IMR-90 (cell line): ENCODE measurements at regions not wholly inside any gene's neighbourhood (a gene's known extent, or its start where the extent isn't known, plus 50 kb on each side); places are given as distances from the start of the nearest gene placed in this dataset.

ENCODE experiments used
- ATAC-seq: fragments of 200-7000 bp; cut with Tn5 transposase; 2 replicates; pipeline ENCODE4 v1.9.1; 2020; ENCODE audit warnings: low read depth, mild to moderate bottlenecking, moderate library complexity
- BruUV-seq: library from RNA; stranded (reverse); fragments of 400-500 nt; replicated peaks from 2 replicates; lab custom pipeline; 2021; lab: Mats Ljungman, UMichigan
- CTCF ChIA-PET: fragments of 300-600 bp; formaldehyde crosslinking; extraction: SDS; loops from one replicate; lab custom pipeline; 2021; ENCODE audit warnings: antibody characterized with exemption; lab: Yijun Ruan, JAX
- POLR2A ChIA-PET: fragments of 300-600 bp; sonication (Branson Sonifier 250); formaldehyde crosslinking; loops from one replicate; lab custom pipeline; 2022; ENCODE audit warnings: antibody characterized with exemption; ENCODE audit not compliant: unreplicated experiment; lab: Charles Lee
- DNase-seq: peaks from one replicate; pipeline ENCODE4 v3.0.0; 2013
- H2AFZ ChIP-seq: replicated peaks from 2 replicates; pipeline ENCODE3; 2013; ENCODE audit warnings: low read length, mild to moderate bottlenecking; ENCODE audit not compliant: poor library complexity
- H2AK5ac ChIP-seq: 2 replicates; pipeline ENCODE4 v1.6.1; 2013; ENCODE audit warnings: low read depth, low read length, inconsistent platforms
- H2AK9ac ChIP-seq: replicated peaks from 2 replicates; pipeline ENCODE3; 2013; ENCODE audit warnings: mild to moderate bottlenecking, low read depth, low read length, moderate library complexity; ENCODE audit not compliant: poor library complexity
- H2BK120ac ChIP-seq: 2 replicates; pipeline ENCODE4 v1.6.1; 2013; ENCODE audit warnings: low read depth, low read length, inconsistent platforms
- H2BK15ac ChIP-seq: 3 replicates; pipeline ENCODE4 v1.6.1; 2013; ENCODE audit warnings: low read depth, low read length, inconsistent platforms
- H2BK20ac ChIP-seq: 2 replicates; pipeline ENCODE4 v1.6.1; 2013; ENCODE audit warnings: low read depth, mild to moderate bottlenecking, inconsistent platforms, low read length, moderate library complexity
- H2BK5ac ChIP-seq: 2 replicates; pipeline ENCODE4 v1.6.1; 2013; ENCODE audit warnings: mild to moderate bottlenecking, low read depth, low read length, inconsistent platforms; ENCODE audit not compliant: poor library complexity, severe bottlenecking
- H3K14ac ChIP-seq: replicated peaks from 2 replicates; pipeline ENCODE4 v1.6.1; 2013; ENCODE audit warnings: low read depth, low read length, inconsistent platforms
- H3K18ac ChIP-seq: 2 replicates; pipeline ENCODE4 v1.6.1; 2013; ENCODE audit warnings: low read depth, low read length, control low read depth
- H3K23ac ChIP-seq: 2 replicates; pipeline ENCODE4 v1.6.1; 2013; ENCODE audit warnings: low read depth, low read length, inconsistent platforms
- H3K27ac ChIP-seq: 2 replicates; pipeline ENCODE4 v1.5.1; 2013; ENCODE audit warnings: mild to moderate bottlenecking, control low read depth, low read length; ENCODE audit not compliant: insufficient read depth
- H3K27me3 ChIP-seq: 2 replicates; pipeline ENCODE4 v1.6.1; 2013; ENCODE audit warnings: low read length; ENCODE audit not compliant: control insufficient read depth, insufficient read depth
- H3K36me3 ChIP-seq: 2 replicates; pipeline ENCODE4 v1.6.1; 2013; ENCODE audit warnings: low read length, mixed read lengths; ENCODE audit not compliant: control insufficient read depth, insufficient read depth
- H3K4ac ChIP-seq: 2 replicates; pipeline ENCODE4 v1.6.1; 2013; ENCODE audit warnings: low read depth, low read length, inconsistent platforms
- H3K4me1 ChIP-seq: 2 replicates; pipeline ENCODE4 v1.6.1; 2013; ENCODE audit warnings: low read length, mixed read lengths; ENCODE audit not compliant: control insufficient read depth, insufficient read depth
- H3K4me2 ChIP-seq: 2 replicates; pipeline ENCODE4 v1.6.1; 2013; ENCODE audit warnings: low read depth, mild to moderate bottlenecking, control low read depth, low read length, moderate library complexity
- H3K4me3 ChIP-seq: 2 replicates; pipeline ENCODE4 v1.5.1; 2013; ENCODE audit warnings: low read depth, mild to moderate bottlenecking, control low read depth, low read length, moderate library complexity; ENCODE audit not compliant: insufficient read depth
- H3K56ac ChIP-seq: 2 replicates; pipeline ENCODE4 v1.6.1; 2013; ENCODE audit warnings: low read length, inconsistent platforms; ENCODE audit not compliant: insufficient read depth; ENCODE audit errors: extremely low read depth
- H3K79me1 ChIP-seq, 2 experiments: 2 replicates each; pipeline ENCODE4 v1.6.1; 2013; ENCODE audit warnings: low read length in 2 of 2, inconsistent platforms in 1 of 2, low read depth in 1 of 2
- H3K9ac ChIP-seq: 2 replicates; pipeline ENCODE4 v1.6.1; 2013; ENCODE audit warnings: low read depth, low read length, control low read depth
- H3K9me1 ChIP-seq: 2 replicates; pipeline ENCODE4 v1.6.1; 2013; ENCODE audit warnings: low read length, inconsistent platforms; ENCODE audit not compliant: insufficient read depth
- H3K9me3 ChIP-seq: 2 replicates; pipeline ENCODE4 v1.6.1; 2013; ENCODE audit warnings: low read length; ENCODE audit not compliant: control insufficient read depth, insufficient read depth
- H4K20me1 ChIP-seq: 2 replicates; pipeline ENCODE4 v1.6.1; 2013; ENCODE audit warnings: low read length, inconsistent platforms; ENCODE audit not compliant: insufficient read depth
- H4K5ac ChIP-seq: 2 replicates; pipeline ENCODE4 v1.6.1; 2013; ENCODE audit warnings: mild to moderate bottlenecking, low read depth, low read length, control low read depth
- H4K8ac ChIP-seq, 2 experiments: 2 replicates each; pipeline ENCODE4 v1.6.1; 2013; ENCODE audit warnings: low read depth in 2 of 2, low read length in 2 of 2, control low read depth in 1 of 2, inconsistent platforms in 1 of 2
- H4K91ac ChIP-seq: 2 replicates; pipeline ENCODE4 v1.6.1; 2013; ENCODE audit warnings: low read depth, low read length, inconsistent platforms; ENCODE audit not compliant: insufficient read depth
- BHLHE40 ChIP-seq: fragments of 150-350 bp; IDR thresholded peaks from 2 replicates; pipeline ENCODE4 v1.6.1; 2016; ENCODE audit warnings: mild to moderate bottlenecking, low read depth, low read length
- CEBPB ChIP-seq: IDR thresholded peaks from 2 replicates; pipeline ENCODE4 v1.6.1; 2012; ENCODE audit warnings: low read depth, low read length, improper control_type of control experiment
- CHD1 ChIP-seq: IDR thresholded peaks from 2 replicates; pipeline ENCODE4 v1.6.1; 2012; ENCODE audit warnings: low read depth, low read length, improper control_type of control experiment
- FOS ChIP-seq: fragments of 150-350 bp; IDR thresholded peaks from 2 replicates; pipeline ENCODE4 v1.6.1; 2016; ENCODE audit warnings: low read depth, low read length
- MAFK ChIP-seq: IDR thresholded peaks from 2 replicates; pipeline ENCODE4 v1.6.1; 2012; ENCODE audit warnings: low read depth, low read length, improper control_type of control experiment
- MAZ ChIP-seq: IDR thresholded peaks from 2 replicates; pipeline ENCODE4 v1.6.1; 2012; ENCODE audit warnings: low read depth, mild to moderate bottlenecking, low read length, improper control_type of control experiment, moderate library complexity, borderline replicate concordance
- MXI1 ChIP-seq: IDR thresholded peaks from 2 replicates; pipeline ENCODE4 v1.6.1; 2012; ENCODE audit warnings: low read depth, mild to moderate bottlenecking, low read length, moderate library complexity, borderline replicate concordance
- NFE2L2 ChIP-seq: fragments of 150-350 bp; IDR thresholded peaks from 2 replicates; pipeline ENCODE4 v1.6.1; 2016; ENCODE audit warnings: low read depth, mild to moderate bottlenecking, low read length
- POLR2A ChIP-seq: IDR thresholded peaks from 2 replicates; pipeline ENCODE4 v1.6.1; 2012; ENCODE audit warnings: mild to moderate bottlenecking, low read depth, low read length
- RAD21 ChIP-seq: IDR thresholded peaks from 2 replicates; pipeline ENCODE4 v1.6.1; 2012; ENCODE audit warnings: low read length, improper control_type of control experiment
- RCOR1 ChIP-seq: IDR thresholded peaks from 2 replicates; pipeline ENCODE4 v1.6.1; 2012; ENCODE audit warnings: mild to moderate bottlenecking, low read length, improper control_type of control experiment; ENCODE audit not compliant: insufficient replicate concordance
- RFX5 ChIP-seq: IDR thresholded peaks from 2 replicates; pipeline ENCODE4 v1.8.0; 2012; ENCODE audit warnings: low read depth, mild to moderate bottlenecking, low read length, moderate library complexity
- SMC3 ChIP-seq: fragments of 150-350 bp; IDR thresholded peaks from 2 replicates; pipeline ENCODE4 v1.6.1; 2016; ENCODE audit warnings: low read depth, mild to moderate bottlenecking, antibody characterized with exemption, low read length, moderate library complexity
- dilution Hi-C: fragments of 300-500 bp; cut with HindIII; formaldehyde crosslinking; loops from one replicate; pipeline ENCODE4 v1.14.3; 2018; ENCODE audit warnings: low sequenced_read_pairs; ENCODE audit not compliant: unreplicated experiment
- in situ Hi-C: fragments of 300-500 bp; cut with MboI; formaldehyde crosslinking; loops from 3 replicates; pipeline ENCODE4 v1.14.3; 2019; ENCODE audit warnings: low sequenced_read_pairs, inconsistent platforms, mixed read lengths
- intact Hi-C: fragments of 100-400 bp; cut with micrococcal nuclease; formaldehyde crosslinking; loops from 2 replicates; pipeline ENCODE4 v1.10.0; 2022
- TF ChIP-seq, protein P1 (sequence below): fragments of 150-350 bp; IDR thresholded peaks from 2 replicates; pipeline ENCODE4 v1.6.1; 2017; ENCODE audit warnings: mild to moderate bottlenecking, antibody characterized with exemption, low read length, low read depth
- TF ChIP-seq, protein P2 (sequence below): conservative IDR thresholded peaks from 2 replicates; pipeline ENCODE4 v1.5.1; 2012; ENCODE audit warnings: mild to moderate bottlenecking, low read depth, low read length, improper control_type of control experiment
- TF ChIP-seq, protein P3 (sequence below): fragments of 150-350 bp; IDR thresholded peaks from 2 replicates; pipeline ENCODE4 v1.6.1; 2016; ENCODE audit warnings: low read depth, mild to moderate bottlenecking, low read length, moderate library complexity, borderline replicate concordance

DNA sequence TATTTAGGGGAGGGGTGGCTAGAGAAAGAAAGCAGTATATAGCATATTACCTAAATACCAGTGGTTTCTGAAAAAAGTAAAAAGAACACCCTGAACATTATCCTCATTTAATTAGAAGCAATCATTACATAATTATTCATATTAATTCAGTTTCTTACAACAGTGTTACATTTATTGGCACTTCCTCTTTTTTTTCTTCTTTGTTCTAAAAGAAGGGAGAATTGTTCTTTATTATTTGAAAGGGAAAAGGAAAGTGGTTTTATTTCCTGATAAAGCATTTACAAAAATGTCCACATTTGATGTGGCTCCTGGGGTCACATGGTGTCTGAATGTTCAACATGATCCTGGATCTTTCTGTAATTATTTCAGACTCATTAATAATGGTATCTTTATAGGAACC, 254.9 kb upstream of the ZEB2 start:
- H3K56ac ChIP-seq = no peak overlapping the region
- no peak overlapping the region for H2AK5ac ChIP-seq
- no peak overlapping the region for H2BK120ac ChIP-seq
- H3K9me1 ChIP-seq = no peaks in the 10 kb centered on the region
- dilution Hi-C loops (no loop called here), in situ Hi-C loops (no loop called here), intact Hi-C loops (no loop called here)
- POLR2A ChIA-PET = no interaction called here
- H4K91ac ChIP-seq = no peak overlapping the region
- H4K20me1 ChIP-seq = no peaks in the 10 kb centered on the region
- H3K9ac ChIP-seq = no peak overlapping the region
- H3K23ac ChIP-seq = no peak overlapping the region
- DNase-seq = no peak
- H2BK5ac ChIP-seq = no peak overlapping the region
- no peak for ATAC-seq
- no peak overlapping the region for H2BK15ac ChIP-seq
- CTCF ChIA-PET = no interaction called here
- no peak overlapping the region for H4K8ac ChIP-seq
- no peak overlapping the region for H2BK20ac ChIP-seq
- no peaks in the 10 kb centered on the region for H3K79me1 ChIP-seq
- H3K14ac ChIP-seq = no peak overlapping the region
- H3K18ac ChIP-seq = no peak overlapping the region
- H3K36me3 ChIP-seq = no peaks in the 10 kb centered on the region
- H3K4me2 ChIP-seq = no peak overlapping the region
- H2AFZ ChIP-seq = no peak overlapping the region
- H3K27ac ChIP-seq = no peak overlapping the region
- no peaks in the 10 kb centered on the region for H3K4me1 ChIP-seq
- H3K9me3 ChIP-seq = no peaks in the 10 kb centered on the region
- no peak overlapping the region for H3K4ac ChIP-seq
- no TSS peak for BruUV-seq
- H3K4me3 ChIP-seq = no peak overlapping the region
- H4K5ac ChIP-seq = no peak overlapping the region
- TF ChIP-seq, protein P1, sequence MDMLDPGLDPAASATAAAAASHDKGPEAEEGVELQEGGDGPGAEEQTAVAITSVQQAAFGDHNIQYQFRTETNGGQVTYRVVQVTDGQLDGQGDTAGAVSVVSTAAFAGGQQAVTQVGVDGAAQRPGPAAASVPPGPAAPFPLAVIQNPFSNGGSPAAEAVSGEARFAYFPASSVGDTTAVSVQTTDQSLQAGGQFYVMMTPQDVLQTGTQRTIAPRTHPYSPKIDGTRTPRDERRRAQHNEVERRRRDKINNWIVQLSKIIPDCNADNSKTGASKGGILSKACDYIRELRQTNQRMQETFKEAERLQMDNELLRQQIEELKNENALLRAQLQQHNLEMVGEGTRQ = no peak
- TF ChIP-seq FOS = no peak
- TF ChIP-seq RFX5 = no peak
- TF ChIP-seq MXI1 = no peak
- no peak for TF ChIP-seq MAZ
- TF ChIP-seq RAD21 = no peak
- TF ChIP-seq, protein P2, sequence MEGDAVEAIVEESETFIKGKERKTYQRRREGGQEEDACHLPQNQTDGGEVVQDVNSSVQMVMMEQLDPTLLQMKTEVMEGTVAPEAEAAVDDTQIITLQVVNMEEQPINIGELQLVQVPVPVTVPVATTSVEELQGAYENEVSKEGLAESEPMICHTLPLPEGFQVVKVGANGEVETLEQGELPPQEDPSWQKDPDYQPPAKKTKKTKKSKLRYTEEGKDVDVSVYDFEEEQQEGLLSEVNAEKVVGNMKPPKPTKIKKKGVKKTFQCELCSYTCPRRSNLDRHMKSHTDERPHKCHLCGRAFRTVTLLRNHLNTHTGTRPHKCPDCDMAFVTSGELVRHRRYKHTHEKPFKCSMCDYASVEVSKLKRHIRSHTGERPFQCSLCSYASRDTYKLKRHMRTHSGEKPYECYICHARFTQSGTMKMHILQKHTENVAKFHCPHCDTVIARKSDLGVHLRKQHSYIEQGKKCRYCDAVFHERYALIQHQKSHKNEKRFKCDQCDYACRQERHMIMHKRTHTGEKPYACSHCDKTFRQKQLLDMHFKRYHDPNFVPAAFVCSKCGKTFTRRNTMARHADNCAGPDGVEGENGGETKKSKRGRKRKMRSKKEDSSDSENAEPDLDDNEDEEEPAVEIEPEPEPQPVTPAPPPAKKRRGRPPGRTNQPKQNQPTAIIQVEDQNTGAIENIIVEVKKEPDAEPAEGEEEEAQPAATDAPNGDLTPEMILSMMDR = no peak
- no peak for TF ChIP-seq CEBPB
- TF ChIP-seq, protein P3, sequence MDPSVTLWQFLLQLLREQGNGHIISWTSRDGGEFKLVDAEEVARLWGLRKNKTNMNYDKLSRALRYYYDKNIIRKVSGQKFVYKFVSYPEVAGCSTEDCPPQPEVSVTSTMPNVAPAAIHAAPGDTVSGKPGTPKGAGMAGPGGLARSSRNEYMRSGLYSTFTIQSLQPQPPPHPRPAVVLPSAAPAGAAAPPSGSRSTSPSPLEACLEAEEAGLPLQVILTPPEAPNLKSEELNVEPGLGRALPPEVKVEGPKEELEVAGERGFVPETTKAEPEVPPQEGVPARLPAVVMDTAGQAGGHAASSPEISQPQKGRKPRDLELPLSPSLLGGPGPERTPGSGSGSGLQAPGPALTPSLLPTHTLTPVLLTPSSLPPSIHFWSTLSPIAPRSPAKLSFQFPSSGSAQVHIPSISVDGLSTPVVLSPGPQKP = no peak
- TF ChIP-seq SMC3 = no peak
- TF ChIP-seq MAFK = no peak
- TF ChIP-seq RCOR1 = no peak
- TF ChIP-seq POLR2A = no peak
- TF ChIP-seq BHLHE40 = no peak
- TF ChIP-seq NFE2L2 = no peak
- no peak for TF ChIP-seq CHD1
- no peaks in the 10 kb centered on the region for H3K27me3 ChIP-seq
- H2AK9ac ChIP-seq = no peak overlapping the region
